Esophagus squamous epithelium (tissue), 4 donors: ENCODE measurements at regions not wholly inside any gene's neighbourhood (a gene's known extent, or its start where the extent isn't known, plus 50 kb on each side); places are given as distances from the start of the nearest gene placed in this dataset.

Experiments
- CTCF ChIP-seq, 6 experiments: fragments of 450-650 bp in 4 of 6; fragments of 200-600 bp in 2 of 6; sonication (generic) in 2 of 6; IDR thresholded peaks; one replicate each; pipeline ENCODE4 v1.5.1; 2016 to 2019; ENCODE audit warnings: antibody characterized with exemption in 6 of 6, mild to moderate bottlenecking in 4 of 6, moderate library complexity in 4 of 6
- POLR2A ChIP-seq, 4 donors: fragments of 450-650 bp; IDR thresholded peaks; one replicate each; pipeline ENCODE4 v1.6.1; 2017; ENCODE audit warnings: antibody characterized with exemption in 4 of 4, mild to moderate bottlenecking in 4 of 4, moderate library complexity in 3 of 4

GRCh38 chr15:62770111-62770660 is 272.4 kb upstream of the TPM1 start:
- no peak for TF ChIP-seq CTCF (IDR thresholded peaks at IDR 0.05)
- TF ChIP-seq POLR2A (IDR thresholded peaks at IDR 0.05), result no peak
